NB4 (cell line): ENCODE measurements at regions not wholly inside any gene's neighbourhood (a gene's known extent, or its start where the extent isn't known, plus 50 kb on each side); places are given as distances from the start of the nearest gene placed in this dataset.

Source experiments
- MYC ChIP-seq: IDR thresholded peaks from 2 replicates; pipeline ENCODE4 v1.6.1; 2011; ENCODE audit warnings: low read depth, low read length
- TF ChIP-seq, protein P1 (sequence below): IDR thresholded peaks from one replicate; pipeline ENCODE4 v1.5.1; 2012; ENCODE audit warnings: low read depth, low read length

DNA sequence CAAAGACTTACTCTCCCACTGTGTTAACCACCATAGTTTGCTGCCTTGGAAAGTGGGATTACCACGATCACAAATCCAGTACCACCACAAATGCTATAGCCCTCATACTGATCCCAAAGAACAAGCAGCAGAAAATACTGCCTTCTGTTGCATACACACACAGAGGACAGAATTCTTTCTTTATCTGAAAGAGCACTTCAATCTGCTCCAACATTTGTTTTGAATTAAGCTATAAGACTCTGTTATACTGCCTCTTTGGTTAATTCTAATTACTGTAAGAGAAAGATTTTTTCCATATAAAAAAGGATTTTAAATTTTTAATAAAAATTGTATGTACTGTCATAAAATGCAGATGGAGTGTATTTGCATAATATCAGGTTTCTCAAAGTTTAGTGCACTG lies 69.8 kb downstream of the YIPF5 start:
- TF ChIP-seq, protein P1, sequence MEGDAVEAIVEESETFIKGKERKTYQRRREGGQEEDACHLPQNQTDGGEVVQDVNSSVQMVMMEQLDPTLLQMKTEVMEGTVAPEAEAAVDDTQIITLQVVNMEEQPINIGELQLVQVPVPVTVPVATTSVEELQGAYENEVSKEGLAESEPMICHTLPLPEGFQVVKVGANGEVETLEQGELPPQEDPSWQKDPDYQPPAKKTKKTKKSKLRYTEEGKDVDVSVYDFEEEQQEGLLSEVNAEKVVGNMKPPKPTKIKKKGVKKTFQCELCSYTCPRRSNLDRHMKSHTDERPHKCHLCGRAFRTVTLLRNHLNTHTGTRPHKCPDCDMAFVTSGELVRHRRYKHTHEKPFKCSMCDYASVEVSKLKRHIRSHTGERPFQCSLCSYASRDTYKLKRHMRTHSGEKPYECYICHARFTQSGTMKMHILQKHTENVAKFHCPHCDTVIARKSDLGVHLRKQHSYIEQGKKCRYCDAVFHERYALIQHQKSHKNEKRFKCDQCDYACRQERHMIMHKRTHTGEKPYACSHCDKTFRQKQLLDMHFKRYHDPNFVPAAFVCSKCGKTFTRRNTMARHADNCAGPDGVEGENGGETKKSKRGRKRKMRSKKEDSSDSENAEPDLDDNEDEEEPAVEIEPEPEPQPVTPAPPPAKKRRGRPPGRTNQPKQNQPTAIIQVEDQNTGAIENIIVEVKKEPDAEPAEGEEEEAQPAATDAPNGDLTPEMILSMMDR = no peak
- TF ChIP-seq MYC = no peak
